HG02798 (cell line): ENCODE measurements at regions not wholly inside any gene's neighbourhood (a gene's known extent, or its start where the extent isn't known, plus 50 kb on each side); places are given as distances from the start of the nearest gene placed in this dataset.
"Not testable (repeated sequence)": the region's sequence is repeated elsewhere in the genome, so short reads cannot be mapped to it uniquely, and the experiment has no call there.

Source experiments
- ATAC-seq: cut with Tn5 transposase; IDR thresholded peaks from one replicate; pipeline ENCODE4 v1.9.1; 2021; ENCODE audit warnings: mild to moderate bottlenecking; ENCODE audit not compliant: unreplicated experiment, poor library complexity

DNA sequence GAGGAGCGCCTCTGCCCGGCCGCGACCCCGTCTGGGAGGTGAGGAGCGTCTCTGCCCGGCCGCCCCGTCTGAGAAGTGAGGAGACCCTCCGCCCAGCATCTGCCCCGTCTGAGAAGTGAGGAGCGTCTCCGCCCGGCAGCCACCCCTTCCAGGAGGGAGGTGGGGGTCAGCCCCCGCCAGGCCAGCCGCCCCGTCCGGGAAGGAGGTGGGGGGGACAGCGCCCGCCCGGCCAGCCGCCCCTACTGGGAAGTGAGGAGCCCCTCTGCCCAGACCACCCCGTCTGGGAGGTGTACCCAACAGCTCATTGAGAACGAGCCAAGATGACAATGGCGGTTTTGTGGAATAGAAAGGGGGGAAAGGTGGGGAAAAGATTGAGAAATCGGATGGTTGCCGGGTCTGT is 164.6 kb downstream of the TEX36 start:
- ATAC-seq, result not testable (repeated sequence)

- ATAC-seq, result no peak
Measured at GRCh38 chr10:125515571-125515970, 167.4 kb downstream of the TEX36 start.

- ATAC-seq, result no peak
Measured at GRCh38 chr10:125514206-125515162, 168.5 kb downstream of the TEX36 start.

GRCh38 chr10:125513429-125514182 is 169.4 kb downstream of the TEX36 start:
- no peak for ATAC-seq

DNA sequence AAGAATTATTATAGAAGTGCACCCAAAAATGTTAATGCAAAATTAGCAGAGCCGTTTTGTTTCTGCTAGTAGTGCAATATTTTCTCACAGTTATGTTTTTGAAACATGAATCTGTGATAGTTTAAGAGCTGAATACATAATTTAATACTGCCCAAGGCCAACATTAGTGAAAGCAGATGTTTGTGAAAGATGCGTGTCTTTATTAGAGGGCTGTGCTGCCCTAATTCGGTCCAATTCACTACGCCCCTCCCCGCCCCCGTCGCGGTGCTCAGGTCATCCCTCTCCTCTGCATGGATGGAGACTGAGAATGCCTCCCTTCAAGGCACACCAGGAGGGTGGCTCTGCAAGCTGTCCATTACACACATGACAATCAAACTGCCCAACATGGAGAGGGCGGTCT is 172.0 kb downstream of the TEX36 start:
- no peak for ATAC-seq

DNA sequence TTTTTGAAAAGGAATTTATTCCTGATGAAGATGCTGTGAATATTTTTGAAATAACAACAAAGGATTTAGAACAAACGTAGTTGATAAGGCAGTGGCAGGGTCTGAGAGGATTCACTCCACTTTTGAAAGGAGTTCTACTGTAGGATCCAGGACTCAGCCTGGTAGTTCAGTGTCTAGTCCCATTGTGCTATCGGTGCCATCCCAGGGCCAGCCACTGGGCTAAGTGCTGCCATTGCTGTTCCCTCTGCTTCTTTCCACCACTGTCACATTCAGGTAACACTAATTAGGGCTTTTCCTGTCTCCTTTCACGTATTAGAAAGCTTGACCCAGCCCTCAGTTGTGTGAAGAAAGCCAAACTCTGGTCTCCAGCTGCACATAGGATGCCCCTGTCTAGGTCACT is 177.3 kb downstream of the TEX36 start:
- ATAC-seq, result no peak

DNA sequence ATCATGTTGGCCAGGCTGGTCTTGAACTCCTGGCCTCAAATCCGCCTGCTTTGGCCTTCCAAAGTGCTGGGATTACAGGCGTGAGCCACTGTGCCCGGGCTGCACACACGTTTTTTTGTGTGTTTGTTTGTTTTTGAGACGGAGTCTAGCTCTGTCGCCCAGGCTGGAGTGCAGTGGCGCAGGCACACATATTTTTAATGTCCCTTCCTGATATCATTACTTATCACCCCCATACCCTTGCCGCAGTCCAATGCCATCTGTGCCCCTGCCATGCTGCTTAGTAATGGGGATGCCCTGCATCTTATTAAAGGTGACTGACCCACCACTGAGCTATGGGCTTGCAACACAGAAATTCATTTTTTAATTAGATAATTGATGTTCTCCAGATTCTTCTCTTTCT is 180.7 kb downstream of the TEX36 start:
- no peak for ATAC-seq

- no peak for ATAC-seq
Measured at GRCh38 chr10:125495386-125495785, 187.6 kb downstream of the TEX36 start.

DNA sequence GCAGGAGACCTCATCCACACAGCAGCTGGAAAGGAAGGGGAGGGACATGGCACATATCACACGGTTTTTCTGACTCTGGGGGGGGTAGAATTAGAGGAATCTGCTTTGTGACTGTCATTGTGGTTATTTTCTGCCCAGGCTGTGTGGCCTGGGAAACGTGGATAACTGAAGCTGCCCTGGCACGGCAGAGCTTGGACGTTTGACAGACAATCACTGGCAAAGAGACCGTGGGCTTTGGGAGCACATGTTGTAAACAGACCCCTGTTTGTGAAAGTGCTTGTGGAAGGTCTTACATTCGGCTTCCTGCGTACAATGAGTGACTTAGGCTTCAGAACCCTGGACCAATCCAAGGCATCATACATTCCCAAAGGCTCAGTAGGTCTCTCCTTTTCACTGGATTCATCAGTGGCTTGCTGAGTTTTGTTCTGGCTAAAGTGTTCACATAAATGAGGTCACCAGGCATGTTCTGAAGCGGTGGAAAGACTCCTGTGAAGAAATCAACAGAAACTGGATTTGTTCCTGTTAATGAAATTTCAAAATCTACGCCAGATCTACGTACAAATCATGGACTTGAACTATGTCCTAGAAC is 188.2 kb downstream of the TEX36 start:
- ATAC-seq, result no peak

GRCh38 chr10:125491381-125491780 is 191.6 kb downstream of the TEX36 start:
- ATAC-seq, result no peak

- ATAC-seq, result no peak
Measured at GRCh38 chr10:125489731-125490130, 193.2 kb downstream of the TEX36 start.

DNA sequence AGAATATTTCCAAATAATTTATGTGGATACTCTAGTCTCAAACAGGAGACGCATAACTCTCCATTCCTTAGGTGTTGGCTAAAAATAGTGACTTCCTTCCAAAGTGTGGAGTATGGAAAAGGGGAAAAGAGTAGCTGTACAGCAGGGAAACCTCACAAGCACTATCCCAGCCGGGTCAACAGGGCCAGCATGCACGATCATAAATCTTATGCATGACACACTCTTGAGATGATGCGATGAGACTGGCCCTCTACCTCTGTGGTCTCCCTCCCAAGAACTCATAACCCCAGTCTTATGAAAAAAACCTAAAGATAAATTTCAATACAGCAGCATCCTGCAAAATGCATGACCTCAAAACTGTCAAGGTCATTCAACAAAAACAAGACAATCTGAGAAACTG is 197.3 kb downstream of the TEX36 start:
- no peak for ATAC-seq

GRCh38 chr10:125484035-125484732 is 198.8 kb downstream of the TEX36 start:
- no peak for ATAC-seq

DNA sequence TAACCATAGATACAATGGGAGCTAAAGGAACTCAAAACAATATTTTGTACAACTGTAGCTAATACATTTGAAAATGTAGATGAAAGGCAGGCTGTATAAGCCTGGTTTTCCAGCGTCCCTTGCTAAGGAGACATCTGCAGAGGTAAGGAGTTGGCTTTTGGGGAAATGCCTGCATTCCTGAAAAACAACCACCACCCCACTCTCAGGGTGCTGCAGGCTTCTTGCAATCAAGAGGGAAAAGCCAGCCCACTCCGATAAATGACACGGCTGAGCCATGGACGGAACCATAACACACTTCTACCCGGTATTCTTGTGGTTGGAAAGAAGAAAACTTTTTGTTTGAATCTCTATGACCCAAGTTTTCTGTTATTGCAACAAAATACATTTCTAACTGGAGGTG is 200.3 kb downstream of the TEX36 start:
- ATAC-seq, result no peak

DNA sequence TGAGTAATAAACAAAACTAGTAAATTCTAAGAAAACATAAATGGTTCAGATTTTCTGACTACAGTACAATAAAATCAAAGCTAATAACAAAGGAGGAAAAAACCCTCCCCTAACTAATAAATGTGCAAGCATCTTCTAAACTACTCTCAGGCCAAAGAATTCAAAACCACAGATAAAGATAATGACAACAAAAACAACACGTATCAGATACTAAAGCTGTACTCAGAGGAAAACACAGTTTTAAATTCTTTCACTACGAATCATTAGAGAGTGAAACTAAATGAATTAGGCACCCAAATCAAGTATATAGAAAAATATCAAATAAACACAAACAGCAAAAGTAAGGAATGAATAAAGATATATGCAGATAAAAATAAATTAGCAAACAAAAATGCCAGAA is 200.9 kb downstream of the TEX36 start:
- ATAC-seq, result no peak

DNA sequence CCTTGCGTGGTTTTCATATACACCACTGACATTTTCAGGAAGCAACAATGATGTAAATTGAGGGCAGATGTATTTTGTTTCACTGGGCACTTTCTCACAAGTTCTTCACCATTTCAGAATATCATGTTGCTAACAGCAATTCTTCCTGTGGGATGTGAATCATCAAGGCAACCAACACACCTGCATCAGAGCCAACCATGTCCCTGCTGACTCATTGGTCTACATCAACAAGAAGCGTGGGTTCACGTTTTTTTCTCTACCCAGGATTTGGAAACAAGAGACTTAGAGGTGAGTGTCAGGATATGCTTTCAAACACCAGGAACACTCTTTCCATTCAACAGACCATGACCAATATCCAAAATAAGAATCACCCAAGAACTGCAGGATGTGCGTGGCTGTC is 203.9 kb downstream of the TEX36 start:
- no peak for ATAC-seq

DNA sequence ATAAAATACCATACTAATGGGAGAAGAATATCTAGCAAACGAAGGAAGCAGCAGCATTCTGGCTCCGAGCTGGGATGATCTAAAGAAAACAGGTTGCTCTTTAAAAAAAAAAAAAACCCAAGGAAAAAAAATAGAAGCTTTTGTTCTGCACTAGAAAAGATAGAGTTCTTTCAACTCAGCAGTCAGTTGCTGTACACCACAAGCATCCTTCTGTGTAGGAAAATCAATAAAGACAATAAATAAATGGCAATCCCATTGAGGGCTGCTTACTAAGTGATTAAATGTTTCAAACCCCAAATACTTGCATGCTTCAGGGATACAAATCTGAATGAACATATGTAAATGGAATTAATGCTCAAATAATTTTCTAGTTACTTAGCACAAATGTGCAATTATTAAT is 207.1 kb downstream of the TEX36 start:
- no peak for ATAC-seq

- no peak for ATAC-seq
Measured at GRCh38 chr10:125473143-125473793, 209.7 kb downstream of the TEX36 start.

GRCh38 chr10:125472010-125472607 is 210.9 kb downstream of the TEX36 start:
- ATAC-seq, result no peak

GRCh38 chr10:125468278-125468677 is 214.7 kb downstream of the TEX36 start:
- no peak for ATAC-seq
